PC-9 (cell line): ENCODE measurements at regions not wholly inside any gene's neighbourhood (a gene's known extent, or its start where the extent isn't known, plus 50 kb on each side); places are given as distances from the start of the nearest gene placed in this dataset.

ENCODE experiments used
- CTCF ChIP-seq: fragments of 200-600 bp; sonication (generic); conservative IDR thresholded peaks from 2 replicates; pipeline ENCODE4 v1.6.1; 2017; ENCODE audit warnings: mixed run types, antibody characterized with exemption, mild to moderate bottlenecking, moderate library complexity
- EZH2 ChIP-seq: fragments of 200-600 bp; sonication (generic); IDR thresholded peaks from 2 replicates; pipeline ENCODE4 v1.8.0; 2017; ENCODE audit warnings: antibody characterized with exemption, low read depth

- TF ChIP-seq CTCF = no peak
- no peak for TF ChIP-seq EZH2
Observed at GRCh38 chr21:26781331-26781730, 63.9 kb downstream of the ADAMTS1 start.
